ENCODE measurements at regions not wholly inside any gene's neighbourhood (a gene's known extent, or its start where the extent isn't known, plus 50 kb on each side); places are given as distances from the start of the nearest gene placed in this dataset.

DNA sequence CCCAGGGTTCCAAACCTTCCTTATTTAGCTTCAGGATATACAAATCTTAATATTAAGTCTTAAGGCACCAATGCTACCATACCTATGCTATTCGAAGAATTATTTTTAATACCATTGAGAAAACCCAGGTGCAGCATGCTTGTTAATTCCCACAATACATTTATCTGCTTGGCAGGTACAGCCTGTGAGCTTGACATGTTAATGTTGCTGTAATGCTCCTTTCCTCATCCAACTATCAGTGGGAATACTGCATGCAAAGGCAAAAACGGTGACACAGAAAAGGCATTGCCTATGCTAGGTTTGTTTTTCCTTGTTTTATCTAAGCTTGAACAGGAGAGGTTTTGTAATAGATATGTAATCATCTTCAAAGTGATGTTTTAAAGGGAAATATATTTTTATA is 135.7 kb upstream of the COX7C start:
- TF ChIP-seq CREB1 (CRISPR knock-in tag; IDR thresholded peaks at IDR 0.05) = no peak
- TF ChIP-seq NR1H2 (CRISPR knock-in tag; IDR thresholded peaks at IDR 0.05) = no peak
- no peak for TF ChIP-seq ZNF416 (CRISPR knock-in tag; IDR thresholded peaks at IDR 0.05)
- TF ChIP-seq, protein P1, sequence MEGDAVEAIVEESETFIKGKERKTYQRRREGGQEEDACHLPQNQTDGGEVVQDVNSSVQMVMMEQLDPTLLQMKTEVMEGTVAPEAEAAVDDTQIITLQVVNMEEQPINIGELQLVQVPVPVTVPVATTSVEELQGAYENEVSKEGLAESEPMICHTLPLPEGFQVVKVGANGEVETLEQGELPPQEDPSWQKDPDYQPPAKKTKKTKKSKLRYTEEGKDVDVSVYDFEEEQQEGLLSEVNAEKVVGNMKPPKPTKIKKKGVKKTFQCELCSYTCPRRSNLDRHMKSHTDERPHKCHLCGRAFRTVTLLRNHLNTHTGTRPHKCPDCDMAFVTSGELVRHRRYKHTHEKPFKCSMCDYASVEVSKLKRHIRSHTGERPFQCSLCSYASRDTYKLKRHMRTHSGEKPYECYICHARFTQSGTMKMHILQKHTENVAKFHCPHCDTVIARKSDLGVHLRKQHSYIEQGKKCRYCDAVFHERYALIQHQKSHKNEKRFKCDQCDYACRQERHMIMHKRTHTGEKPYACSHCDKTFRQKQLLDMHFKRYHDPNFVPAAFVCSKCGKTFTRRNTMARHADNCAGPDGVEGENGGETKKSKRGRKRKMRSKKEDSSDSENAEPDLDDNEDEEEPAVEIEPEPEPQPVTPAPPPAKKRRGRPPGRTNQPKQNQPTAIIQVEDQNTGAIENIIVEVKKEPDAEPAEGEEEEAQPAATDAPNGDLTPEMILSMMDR (IDR thresholded peaks at IDR 0.05) = no peak
- no peak for TF ChIP-seq ATF2 (CRISPR knock-in tag; IDR thresholded peaks at IDR 0.05; ENCODE audit: borderline replicate concordance, low read depth)
- no peak for TF ChIP-seq TEAD4 (CRISPR knock-in tag; IDR thresholded peaks at IDR 0.05)
- no peak for TF ChIP-seq NFYB (CRISPR knock-in tag; conservative IDR thresholded peaks at IDR 0.05; ENCODE audit: low read depth)
- TF ChIP-seq ZNF138 (CRISPR knock-in tag; conservative IDR thresholded peaks at IDR 0.05) = no peak
- TF ChIP-seq, protein P2, sequence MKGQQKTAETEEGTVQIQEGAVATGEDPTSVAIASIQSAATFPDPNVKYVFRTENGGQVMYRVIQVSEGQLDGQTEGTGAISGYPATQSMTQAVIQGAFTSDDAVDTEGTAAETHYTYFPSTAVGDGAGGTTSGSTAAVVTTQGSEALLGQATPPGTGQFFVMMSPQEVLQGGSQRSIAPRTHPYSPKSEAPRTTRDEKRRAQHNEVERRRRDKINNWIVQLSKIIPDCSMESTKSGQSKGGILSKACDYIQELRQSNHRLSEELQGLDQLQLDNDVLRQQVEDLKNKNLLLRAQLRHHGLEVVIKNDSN (CRISPR knock-in tag; IDR thresholded peaks at IDR 0.05) = no peak
- no peak for TF ChIP-seq ZBTB43 (CRISPR knock-in tag; IDR thresholded peaks at IDR 0.05)
- TF ChIP-seq TP53 (CRISPR knock-in tag; IDR thresholded peaks at IDR 0.05) = no peak
- TF ChIP-seq NR2C2 (CRISPR knock-in tag; IDR thresholded peaks at IDR 0.05) = no peak
- TF ChIP-seq ETV6 (CRISPR knock-in tag; IDR thresholded peaks at IDR 0.05) = no peak
